Stimulated activated CD8-positive, alpha-beta memory T cell treated with anti-CD3 and anti-CD28 coated beads, Interleukin-4, amount 100 ng/mL, for 1 hour (primary cell): ENCODE measurements at regions not wholly inside any gene's neighbourhood (a gene's known extent, or its start where the extent isn't known, plus 50 kb on each side); places are given as distances from the start of the nearest gene placed in this dataset.

Experiments
- DNase-seq, 2 donors: peaks; one replicate each; pipeline ENCODE4 v3.0.0-alpha.2; 2020; ENCODE audit warnings: low read depth in 2 of 2, low spot score in 1 of 2

- no peak for DNase-seq
Measured at GRCh38 chr14:22513066-22513812, 75.8 kb downstream of the DAD1 start.

GRCh38 chr14:22512106-22512814 is 76.8 kb downstream of the DAD1 start:
- DNase-seq: no peak

GRCh38 chr14:22510527-22511110 is 78.4 kb downstream of the DAD1 start:
- no peak for DNase-seq

GRCh38 chr14:22509751-22510300 is 79.2 kb downstream of the DAD1 start:
- no peak for DNase-seq

GRCh38 chr14:22509036-22509709 is 79.9 kb downstream of the DAD1 start:
- DNase-seq: no peak

- DNase-seq: no peak
Measured at GRCh38 chr14:22508662-22509035, 80.4 kb downstream of the DAD1 start.

- DNase-seq: no peak
Measured at GRCh38 chr14:22508150-22508457, 80.9 kb downstream of the DAD1 start.

- DNase-seq: no peak
Measured at GRCh38 chr14:22506778-22507351, 82.2 kb downstream of the DAD1 start.

GRCh38 chr14:22506378-22506710 is 82.7 kb downstream of the DAD1 start:
- DNase-seq: no peak

GRCh38 chr14:22505697-22506377 is 83.2 kb downstream of the DAD1 start:
- DNase-seq: peak in 1 of 2 donors; percentile 15

- no peak for DNase-seq
Measured at GRCh38 chr14:22505309-22505696, 83.7 kb downstream of the DAD1 start.

GRCh38 chr14:22502551-22502950 is 86.5 kb downstream of the DAD1 start:
- no peak for DNase-seq

- no peak for DNase-seq
Measured at GRCh38 chr14:22502007-22502406, 87.0 kb downstream of the DAD1 start.

GRCh38 chr14:22500954-22501726 is 87.9 kb downstream of the DAD1 start:
- DNase-seq: no peak

GRCh38 chr14:22500525-22500924 is 88.5 kb downstream of the DAD1 start:
- no peak for DNase-seq

- no peak for DNase-seq
Measured at GRCh38 chr14:22497671-22498093, 91.3 kb downstream of the DAD1 start.

- DNase-seq: no peak
Measured at GRCh38 chr14:22497144-22497423, 91.9 kb downstream of the DAD1 start.

GRCh38 chr14:22494486-22495135 is 94.4 kb downstream of the DAD1 start:
- no peak for DNase-seq

- no peak for DNase-seq
Measured at GRCh38 chr14:22493753-22494152, 95.3 kb downstream of the DAD1 start.
